Tibial nerve (tissue), 4 donors: ENCODE measurements at regions not wholly inside any gene's neighbourhood (a gene's known extent, or its start where the extent isn't known, plus 50 kb on each side); places are given as distances from the start of the nearest gene placed in this dataset.

Experiments used
- CTCF ChIP-seq, 5 experiments: fragments of 200-600 bp in 3 of 5; fragments of 450-650 bp in 2 of 5; sonication (generic) in 3 of 5; IDR thresholded peaks; one replicate each; pipeline ENCODE4 v1.5.1; 2016 to 2019; ENCODE audit warnings: antibody characterized with exemption in 5 of 5, mild to moderate bottlenecking in 3 of 5, moderate library complexity in 2 of 5
- EP300 ChIP-seq, 2 donors: sonication (generic); formaldehyde crosslinking; IDR thresholded peaks; one replicate each; pipeline ENCODE4 v1.6.1; 2017; ENCODE audit warnings: antibody characterized with exemption in 2 of 2, mild to moderate bottlenecking in 1 of 2
- POLR2A ChIP-seq, 2 donors: fragments of 450-650 bp; IDR thresholded peaks; one replicate each; pipeline ENCODE4 v1.6.1; 2017; ENCODE audit warnings: antibody characterized with exemption in 2 of 2, mild to moderate bottlenecking in 2 of 2, moderate library complexity in 2 of 2

- TF ChIP-seq CTCF (IDR thresholded peaks at IDR 0.05) = no peak
- no peak for TF ChIP-seq POLR2A (IDR thresholded peaks at IDR 0.05)
- TF ChIP-seq EP300 (IDR thresholded peaks at IDR 0.05) = no peak
These were observed 619.0 kb downstream of the TBL1XR1 start for GRCh38 chr3:176578316-176578715.
